RWPE2 (cell line): ENCODE measurements at regions not wholly inside any gene's neighbourhood (a gene's known extent, or its start where the extent isn't known, plus 50 kb on each side); places are given as distances from the start of the nearest gene placed in this dataset.

Experiments
- ATAC-seq: fragments of 200-7000 bp; cut with Tn5 transposase; 3 replicates; pipeline ENCODE4 v1.9.1; 2021; ENCODE audit warnings: low read depth
- DNase-seq: peaks from one replicate; pipeline ENCODE4 v3.0.0-alpha.2; 2020; ENCODE audit warnings: low spot score
- H3K27ac ChIP-seq: fragments of 450-650 bp; 2 replicates; pipeline ENCODE4 v1.5.1; 2017; ENCODE audit warnings: mild to moderate bottlenecking; ENCODE audit not compliant: poor library complexity, severe bottlenecking
- H3K27me3 ChIP-seq: fragments of 250-450 bp; sonication (Bioruptor Pico); 2 replicates; pipeline ENCODE4 v1.5.1; 2021; ENCODE audit warnings: mild to moderate bottlenecking, moderate library complexity; ENCODE audit not compliant: insufficient read depth, poor library complexity, severe bottlenecking
- H3K36me3 ChIP-seq: fragments of 250-450 bp; sonication (Bioruptor Pico); 2 replicates; pipeline ENCODE4 v1.5.1; 2020; ENCODE audit warnings: low read depth, mild to moderate bottlenecking, moderate library complexity
- H3K4me1 ChIP-seq: fragments of 250-450 bp; sonication (Bioruptor Pico); 2 replicates; pipeline ENCODE4 v1.5.1; 2021; ENCODE audit warnings: mild to moderate bottlenecking, moderate library complexity; ENCODE audit not compliant: insufficient read depth, poor library complexity, severe bottlenecking
- H3K4me3 ChIP-seq: fragments of 250-450 bp; sonication (Bioruptor Pico); 2 replicates; pipeline ENCODE4 v1.5.1; 2021; ENCODE audit warnings: mild to moderate bottlenecking, moderate library complexity; ENCODE audit not compliant: severe bottlenecking
- H3K9me3 ChIP-seq: fragments of 250-450 bp; sonication (Bioruptor Pico); 2 replicates; pipeline ENCODE4 v1.5.1; 2021; ENCODE audit warnings: mild to moderate bottlenecking, moderate library complexity; ENCODE audit not compliant: severe bottlenecking
- TF ChIP-seq, protein P1 (sequence below): fragments of 450-650 bp; IDR thresholded peaks from one replicate; pipeline ENCODE4 v1.5.1; 2017; ENCODE audit warnings: mild to moderate bottlenecking, moderate library complexity; ENCODE audit not compliant: poor library complexity, severe bottlenecking

GRCh38 chrX:39677585-39677977, 420.2 kb downstream of the BCOR start:
- ATAC-seq = no peak
- H3K27ac ChIP-seq = no peak overlapping the region
- DNase-seq = no peak
- no peaks in the 10 kb centered on the region for H3K27me3 ChIP-seq
- H3K9me3 ChIP-seq = no peaks in the 10 kb centered on the region
- no peaks in the 10 kb centered on the region for H3K36me3 ChIP-seq
- TF ChIP-seq, protein P1, sequence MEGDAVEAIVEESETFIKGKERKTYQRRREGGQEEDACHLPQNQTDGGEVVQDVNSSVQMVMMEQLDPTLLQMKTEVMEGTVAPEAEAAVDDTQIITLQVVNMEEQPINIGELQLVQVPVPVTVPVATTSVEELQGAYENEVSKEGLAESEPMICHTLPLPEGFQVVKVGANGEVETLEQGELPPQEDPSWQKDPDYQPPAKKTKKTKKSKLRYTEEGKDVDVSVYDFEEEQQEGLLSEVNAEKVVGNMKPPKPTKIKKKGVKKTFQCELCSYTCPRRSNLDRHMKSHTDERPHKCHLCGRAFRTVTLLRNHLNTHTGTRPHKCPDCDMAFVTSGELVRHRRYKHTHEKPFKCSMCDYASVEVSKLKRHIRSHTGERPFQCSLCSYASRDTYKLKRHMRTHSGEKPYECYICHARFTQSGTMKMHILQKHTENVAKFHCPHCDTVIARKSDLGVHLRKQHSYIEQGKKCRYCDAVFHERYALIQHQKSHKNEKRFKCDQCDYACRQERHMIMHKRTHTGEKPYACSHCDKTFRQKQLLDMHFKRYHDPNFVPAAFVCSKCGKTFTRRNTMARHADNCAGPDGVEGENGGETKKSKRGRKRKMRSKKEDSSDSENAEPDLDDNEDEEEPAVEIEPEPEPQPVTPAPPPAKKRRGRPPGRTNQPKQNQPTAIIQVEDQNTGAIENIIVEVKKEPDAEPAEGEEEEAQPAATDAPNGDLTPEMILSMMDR = no peak
- H3K4me1 ChIP-seq = no peaks in the 10 kb centered on the region
- no peak overlapping the region for H3K4me3 ChIP-seq

GRCh38 chrX:39677978-39678791, 419.6 kb downstream of the BCOR start:
- H3K9me3 ChIP-seq = no peaks in the 10 kb centered on the region
- TF ChIP-seq, protein P1 = no peak
- ATAC-seq = no peak
- no peaks in the 10 kb centered on the region for H3K27me3 ChIP-seq
- H3K36me3 ChIP-seq = no peaks in the 10 kb centered on the region
- DNase-seq = no peak
- no peak overlapping the region for H3K4me3 ChIP-seq
- H3K27ac ChIP-seq = no peak overlapping the region
- H3K4me1 ChIP-seq = no peaks in the 10 kb centered on the region

GRCh38 chrX:39678914-39679313, 418.8 kb downstream of the BCOR start:
- no peak for DNase-seq
- TF ChIP-seq, protein P1 = no peak
- Histone ChIP-seq H3K36me3 (no peaks in the 10 kb centered on the region), H3K27ac (no peak overlapping the region), H3K9me3 (no peaks in the 10 kb centered on the region), H3K4me3 (no peak overlapping the region), H3K27me3 (no peaks in the 10 kb centered on the region), H3K4me1 (no peaks in the 10 kb centered on the region)
- ATAC-seq = no peak

- no peak overlapping the region for H3K4me3 ChIP-seq
- H3K4me1 ChIP-seq = no peaks in the 10 kb centered on the region
- no peaks in the 10 kb centered on the region for H3K27me3 ChIP-seq
- no peak overlapping the region for H3K27ac ChIP-seq
- H3K9me3 ChIP-seq = no peaks in the 10 kb centered on the region
- no peaks in the 10 kb centered on the region for H3K36me3 ChIP-seq
- no peak for ATAC-seq
- no peak for DNase-seq
- TF ChIP-seq, protein P1 = no peak
These were observed 418.1 kb downstream of the BCOR start for GRCh38 chrX:39679497-39680157.

DNA sequence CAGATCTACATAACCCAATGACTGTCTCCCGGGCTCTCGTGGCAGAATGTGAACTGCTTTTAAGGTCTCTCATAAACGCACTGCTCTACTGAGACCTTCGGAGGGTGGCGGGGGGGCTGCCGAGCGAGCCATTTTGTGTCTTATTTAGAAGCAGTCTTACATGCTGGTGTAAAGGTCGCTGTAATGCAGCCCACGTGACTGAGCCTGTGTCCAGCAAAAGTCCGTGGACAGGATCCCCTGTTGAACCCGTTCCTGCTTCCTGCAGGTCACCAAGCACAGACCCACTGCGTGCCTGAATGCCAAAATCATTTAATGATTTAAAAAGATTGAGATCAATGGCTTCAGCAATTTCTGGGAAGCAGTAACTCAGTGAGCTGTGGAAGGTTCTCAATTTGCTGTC, 415.9 kb downstream of the BCOR start:
- ATAC-seq (no peak), DNase-seq (no peak)
- no peaks in the 10 kb centered on the region for H3K9me3 ChIP-seq
- H3K4me1 ChIP-seq = no peaks in the 10 kb centered on the region
- no peak overlapping the region for H3K4me3 ChIP-seq
- H3K27ac ChIP-seq = no peak overlapping the region
- no peaks in the 10 kb centered on the region for H3K36me3 ChIP-seq
- no peaks in the 10 kb centered on the region for H3K27me3 ChIP-seq
- TF ChIP-seq, protein P1 = no peak
